Bronchial epithelial cell (primary cell): ENCODE measurements at regions not wholly inside any gene's neighbourhood (a gene's known extent, or its start where the extent isn't known, plus 50 kb on each side); places are given as distances from the start of the nearest gene placed in this dataset.

Experiments used
- DNase-seq: peaks from one replicate; pipeline ENCODE4 v3.0.0-alpha.2; 2010; ENCODE audit warnings: low read depth
- FAIRE-seq: peaks from 2 replicates; lab custom pipeline; 2011; peaks lifted over from hg19 to GRCh38; lab: Jason Lieb, UNC
- H3K27me3 ChIP-seq: 2 replicates; pipeline ENCODE4 v1.5.1; 2011; ENCODE audit warnings: low read length; ENCODE audit not compliant: control insufficient read depth, insufficient read depth
- H3K36me3 ChIP-seq: 2 replicates; pipeline ENCODE4 v1.5.1; 2011; ENCODE audit warnings: low read length; ENCODE audit not compliant: control insufficient read depth, insufficient read depth
- H3K4me3 ChIP-seq: 2 replicates; pipeline ENCODE4 v1.5.1; 2011; ENCODE audit warnings: mild to moderate bottlenecking, low read depth, low read length, control low read depth
- TF ChIP-seq, protein P1 (sequence below): IDR thresholded peaks from 2 replicates; pipeline ENCODE4 v1.5.1; 2011; ENCODE audit warnings: mild to moderate bottlenecking, moderate library complexity, low read length, control low read depth, inconsistent platforms; ENCODE audit not compliant: insufficient read depth, severe bottlenecking

- no peaks in the 10 kb centered on the region for H3K27me3 ChIP-seq
- H3K36me3 ChIP-seq = no peaks in the 10 kb centered on the region
- no peak overlapping the region for H3K4me3 ChIP-seq
- FAIRE-seq (no peak), DNase-seq (no peak)
- TF ChIP-seq, protein P1, sequence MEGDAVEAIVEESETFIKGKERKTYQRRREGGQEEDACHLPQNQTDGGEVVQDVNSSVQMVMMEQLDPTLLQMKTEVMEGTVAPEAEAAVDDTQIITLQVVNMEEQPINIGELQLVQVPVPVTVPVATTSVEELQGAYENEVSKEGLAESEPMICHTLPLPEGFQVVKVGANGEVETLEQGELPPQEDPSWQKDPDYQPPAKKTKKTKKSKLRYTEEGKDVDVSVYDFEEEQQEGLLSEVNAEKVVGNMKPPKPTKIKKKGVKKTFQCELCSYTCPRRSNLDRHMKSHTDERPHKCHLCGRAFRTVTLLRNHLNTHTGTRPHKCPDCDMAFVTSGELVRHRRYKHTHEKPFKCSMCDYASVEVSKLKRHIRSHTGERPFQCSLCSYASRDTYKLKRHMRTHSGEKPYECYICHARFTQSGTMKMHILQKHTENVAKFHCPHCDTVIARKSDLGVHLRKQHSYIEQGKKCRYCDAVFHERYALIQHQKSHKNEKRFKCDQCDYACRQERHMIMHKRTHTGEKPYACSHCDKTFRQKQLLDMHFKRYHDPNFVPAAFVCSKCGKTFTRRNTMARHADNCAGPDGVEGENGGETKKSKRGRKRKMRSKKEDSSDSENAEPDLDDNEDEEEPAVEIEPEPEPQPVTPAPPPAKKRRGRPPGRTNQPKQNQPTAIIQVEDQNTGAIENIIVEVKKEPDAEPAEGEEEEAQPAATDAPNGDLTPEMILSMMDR = no peak
Measured at GRCh38 chr3:180092889-180093288, 56.2 kb upstream of the PEX5L start.

GRCh38 chr3:180093535-180093934 lies 56.8 kb upstream of the PEX5L start:
- no peak overlapping the region for H3K4me3 ChIP-seq
- TF ChIP-seq, protein P1 = no peak
- no peak for DNase-seq
- H3K27me3 ChIP-seq = no peaks in the 10 kb centered on the region
- H3K36me3 ChIP-seq = no peaks in the 10 kb centered on the region
- peak; percentile 55 for FAIRE-seq

- no peak for FAIRE-seq
- TF ChIP-seq, protein P1 = no peak
- no peaks in the 10 kb centered on the region for H3K27me3 ChIP-seq
- DNase-seq = no peak
- no peak overlapping the region for H3K4me3 ChIP-seq
- H3K36me3 ChIP-seq = no peaks in the 10 kb centered on the region
Measured at GRCh38 chr3:180097626-180098025, 60.9 kb upstream of the PEX5L start.

DNA sequence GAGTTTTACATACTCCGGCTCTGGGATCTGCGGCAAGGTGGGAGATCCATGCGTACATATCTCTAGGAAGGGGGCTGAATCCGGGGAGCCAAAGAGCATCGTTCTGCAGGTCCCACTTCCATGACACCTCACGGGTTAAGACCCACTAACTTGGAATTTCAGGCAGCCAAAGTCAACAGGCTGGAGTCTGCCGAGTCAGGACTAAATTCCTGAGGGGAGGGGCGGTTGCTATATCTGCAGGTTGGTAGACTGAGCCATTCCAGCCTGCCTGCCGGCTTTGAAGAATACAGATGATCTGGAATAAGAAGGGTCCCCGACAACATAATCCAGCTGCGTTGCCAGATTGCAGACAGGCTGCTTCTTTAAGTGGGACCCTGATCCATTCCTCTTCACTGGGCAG lies 65.4 kb upstream of the PEX5L start:
- no peak for DNase-seq
- Histone ChIP-seq H3K27me3 (no peaks in the 10 kb centered on the region), H3K4me3 (no peak overlapping the region), H3K36me3 (no peaks in the 10 kb centered on the region)
- TF ChIP-seq, protein P1 = no peak
- no peak for FAIRE-seq

GRCh38 chr3:180102604-180103003 lies 65.9 kb upstream of the PEX5L start:
- Histone ChIP-seq H3K27me3 (no peaks in the 10 kb centered on the region), H3K4me3 (no peak overlapping the region), H3K36me3 (no peaks in the 10 kb centered on the region)
- no peak for DNase-seq
- TF ChIP-seq, protein P1 = no peak
- FAIRE-seq = no peak

GRCh38 chr3:180116203-180116602 lies 79.5 kb upstream of the PEX5L start:
- FAIRE-seq = no peak

More at GRCh38 chr3:180116203-180116602, 79.5 kb upstream of the PEX5L start:
- no peak for DNase-seq
- Histone ChIP-seq H3K36me3 (no peaks in the 10 kb centered on the region), H3K4me3 (no peak overlapping the region), H3K27me3 (no peaks in the 10 kb centered on the region)
- TF ChIP-seq, protein P1 = no peak
